Amniotic epithelial cell (primary cell): ENCODE measurements at regions not wholly inside any gene's neighbourhood (a gene's known extent, or its start where the extent isn't known, plus 50 kb on each side); places are given as distances from the start of the nearest gene placed in this dataset.

ENCODE experiments used
- DNase-seq: peaks from one replicate; pipeline ENCODE4 v3.0.0-alpha.2; 2010; ENCODE audit warnings: low read depth

- no peak for DNase-seq
These were observed 59.0 kb upstream of the NECTIN3 start for GRCh38 chr3:111012388-111013248.
